ENCODE measurements at regions not wholly inside any gene's neighbourhood (a gene's known extent, or its start where the extent isn't known, plus 50 kb on each side); places are given as distances from the start of the nearest gene placed in this dataset.

DNA sequence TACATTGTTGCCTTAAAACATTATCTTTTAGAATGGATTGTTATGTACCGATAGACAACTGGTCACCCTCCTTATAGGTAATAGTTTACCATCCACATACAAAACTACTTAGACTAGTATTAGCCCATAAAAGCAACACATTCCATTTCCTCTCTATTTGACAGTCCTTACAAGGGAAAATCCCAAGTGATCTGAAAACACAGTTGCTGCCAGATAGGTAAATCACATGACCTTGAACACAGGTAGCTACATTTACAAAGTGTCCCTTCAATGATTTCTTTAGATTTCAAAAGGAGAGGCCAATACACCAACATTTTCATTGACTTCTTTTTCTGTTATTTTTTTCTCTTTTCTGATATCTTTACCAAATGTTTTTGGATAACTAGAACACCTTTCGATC lies 102.9 kb upstream of the SMYD2 start:
- TF ChIP-seq, protein P1, sequence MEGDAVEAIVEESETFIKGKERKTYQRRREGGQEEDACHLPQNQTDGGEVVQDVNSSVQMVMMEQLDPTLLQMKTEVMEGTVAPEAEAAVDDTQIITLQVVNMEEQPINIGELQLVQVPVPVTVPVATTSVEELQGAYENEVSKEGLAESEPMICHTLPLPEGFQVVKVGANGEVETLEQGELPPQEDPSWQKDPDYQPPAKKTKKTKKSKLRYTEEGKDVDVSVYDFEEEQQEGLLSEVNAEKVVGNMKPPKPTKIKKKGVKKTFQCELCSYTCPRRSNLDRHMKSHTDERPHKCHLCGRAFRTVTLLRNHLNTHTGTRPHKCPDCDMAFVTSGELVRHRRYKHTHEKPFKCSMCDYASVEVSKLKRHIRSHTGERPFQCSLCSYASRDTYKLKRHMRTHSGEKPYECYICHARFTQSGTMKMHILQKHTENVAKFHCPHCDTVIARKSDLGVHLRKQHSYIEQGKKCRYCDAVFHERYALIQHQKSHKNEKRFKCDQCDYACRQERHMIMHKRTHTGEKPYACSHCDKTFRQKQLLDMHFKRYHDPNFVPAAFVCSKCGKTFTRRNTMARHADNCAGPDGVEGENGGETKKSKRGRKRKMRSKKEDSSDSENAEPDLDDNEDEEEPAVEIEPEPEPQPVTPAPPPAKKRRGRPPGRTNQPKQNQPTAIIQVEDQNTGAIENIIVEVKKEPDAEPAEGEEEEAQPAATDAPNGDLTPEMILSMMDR (IDR thresholded peaks at IDR 0.05; ENCODE audit: borderline replicate concordance), result no peak
- Histone ChIP-seq H3K27ac (replicated peaks) (no peak overlapping the region), H3K36me3 (no peaks in the 10 kb centered on the region), H3K4me1 (no peaks in the 10 kb centered on the region), H3K27me3 (ENCODE audit: low read depth) (peaks cover 46% of the 10 kb centered on the region), H3K4me3 (no peak overlapping the region), H3K9me3 (replicated peaks) (peaks cover 6% of the 10 kb centered on the region)
- intact Hi-C loops (cut with micrococcal nuclease), result no loop called here
- DNase-seq, result no peak

DNA sequence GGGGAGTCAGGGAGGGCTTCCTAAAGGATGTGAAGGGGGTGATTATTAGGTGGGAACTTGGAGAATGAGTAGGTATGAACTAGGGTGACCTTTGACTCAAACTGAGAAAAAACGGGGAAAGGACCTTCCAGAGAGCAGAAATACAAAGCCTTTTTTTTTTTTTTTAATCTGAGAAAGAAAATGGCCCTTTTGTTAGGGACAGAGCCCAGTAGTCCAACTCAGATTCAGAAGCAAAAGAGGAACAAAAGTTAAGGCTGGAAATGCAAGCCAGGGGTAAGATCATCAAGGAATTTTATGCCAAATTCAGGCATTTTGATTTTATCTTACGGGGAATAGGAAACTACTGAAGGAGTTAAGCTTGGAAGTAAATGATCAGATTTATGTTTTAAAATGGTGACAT lies 96.0 kb upstream of the SMYD2 start:
- Histone ChIP-seq H3K4me1 (peaks cover 13% of the 10 kb centered on the region), H3K4me3 (no peak overlapping the region), H3K27me3 (ENCODE audit: low read depth) (peaks cover 86% of the 10 kb centered on the region), H3K36me3 (no peaks in the 10 kb centered on the region), H3K9me3 (replicated peaks) (peaks cover 9% of the 10 kb centered on the region), H3K27ac (replicated peaks) (no peak overlapping the region)
- TF ChIP-seq, protein P1 (IDR thresholded peaks at IDR 0.05; ENCODE audit: borderline replicate concordance), result no peak
- intact Hi-C loops (cut with micrococcal nuclease), result no loop called here
- DNase-seq, result no peak

GRCh38 chr1:214186103-214186824 lies 94.7 kb upstream of the SMYD2 start:
- no peak for DNase-seq

GRCh38 chr1:214187121-214187900 lies 93.6 kb upstream of the SMYD2 start:
- intact Hi-C loops (cut with micrococcal nuclease), result no loop called here
- Histone ChIP-seq H3K4me3 (peak overlapping the region; percentile 60), H3K4me1 (peaks cover 13% of the 10 kb centered on the region), H3K27ac (replicated peaks) (no peak overlapping the region), H3K36me3 (no peaks in the 10 kb centered on the region), H3K27me3 (ENCODE audit: low read depth) (peaks cover 98% of the 10 kb centered on the region), H3K9me3 (replicated peaks) (peaks cover 9% of the 10 kb centered on the region)
- no peak for DNase-seq
- TF ChIP-seq, protein P1 (IDR thresholded peaks at IDR 0.05; ENCODE audit: borderline replicate concordance), result no peak

More at GRCh38 chr1:214186103-214186824, 94.7 kb upstream of the SMYD2 start:
- TF ChIP-seq, protein P1 (IDR thresholded peaks at IDR 0.05; ENCODE audit: borderline replicate concordance), result no peak
- Histone ChIP-seq H3K27me3 (ENCODE audit: low read depth) (peaks cover 93% of the 10 kb centered on the region), H3K36me3 (no peaks in the 10 kb centered on the region), H3K4me1 (peaks cover 13% of the 10 kb centered on the region), H3K27ac (replicated peaks) (no peak overlapping the region), H3K4me3 (no peak overlapping the region), H3K9me3 (replicated peaks) (peaks cover 9% of the 10 kb centered on the region)
- intact Hi-C loops (cut with micrococcal nuclease), result no loop called here

- TF ChIP-seq, protein P1 (IDR thresholded peaks at IDR 0.05; ENCODE audit: borderline replicate concordance), result no peak
- no peak overlapping the region for H3K4me3 ChIP-seq
- no peaks in the 10 kb centered on the region for H3K36me3 ChIP-seq
- peaks cover 5% of the 10 kb centered on the region for H3K9me3 ChIP-seq (replicated peaks)
- DNase-seq, result no peak
- peaks cover 13% of the 10 kb centered on the region for H3K4me1 ChIP-seq
- H3K27ac ChIP-seq (replicated peaks), result no peak overlapping the region
- peaks cover 98% of the 10 kb centered on the region for H3K27me3 ChIP-seq (ENCODE audit: low read depth)
- intact Hi-C loops (cut with micrococcal nuclease), result no loop called here
Measured at GRCh38 chr1:214187933-214188332, 93.0 kb upstream of the SMYD2 start.
